ENCODE measurements at regions not wholly inside any gene's neighbourhood (a gene's known extent, or its start where the extent isn't known, plus 50 kb on each side); places are given as distances from the start of the nearest gene placed in this dataset.

- no peak for TF ChIP-seq POLR2AphosphoS5 (IDR thresholded peaks at IDR 0.05; ENCODE audit: low read depth)
- TF ChIP-seq SPI1 (IDR thresholded peaks at IDR 0.05; ENCODE audit: borderline replicate concordance, low read depth) = no peak
- no peak for TF ChIP-seq CTCF (IDR thresholded peaks at IDR 0.05; ENCODE audit: insufficient read depth, low read length)
- no peak for TF ChIP-seq GABPA (IDR thresholded peaks at IDR 0.05; ENCODE audit: low read depth)
- TF ChIP-seq REST (IDR thresholded peaks at IDR 0.05; ENCODE audit: insufficient replicate concordance, low read depth) = no peak
- Histone ChIP-seq H3K27me3 (ENCODE audit: insufficient read depth, poor library complexity, severe bottlenecking) (no peaks in the 10 kb centered on the region), H3K27ac (replicated peaks) (no peak overlapping the region), H3K4me3 (replicated peaks; ENCODE audit: insufficient read depth, low read length) (no peak overlapping the region)
- DNase-seq (ENCODE audit: low read depth in 1 of 2, low spot score in 1 of 2) = no peak
Measured at GRCh38 chr15:62338497-62338896, 173.4 kb upstream of the C2CD4B start.

GRCh38 chr15:62342959-62343358, 177.9 kb upstream of the C2CD4B start:
- no peak for TF ChIP-seq SPI1 (IDR thresholded peaks at IDR 0.05; ENCODE audit: borderline replicate concordance, low read depth)
- TF ChIP-seq POLR2AphosphoS5 (IDR thresholded peaks at IDR 0.05; ENCODE audit: low read depth) = no peak
- TF ChIP-seq REST (IDR thresholded peaks at IDR 0.05; ENCODE audit: insufficient replicate concordance, low read depth) = no peak
- no peak for TF ChIP-seq GABPA (IDR thresholded peaks at IDR 0.05; ENCODE audit: low read depth)
- TF ChIP-seq CTCF (IDR thresholded peaks at IDR 0.05; ENCODE audit: insufficient read depth, low read length) = no peak
- Histone ChIP-seq H3K4me3 (replicated peaks; ENCODE audit: insufficient read depth, low read length) (no peak overlapping the region), H3K27ac (replicated peaks) (no peak overlapping the region), H3K27me3 (ENCODE audit: insufficient read depth, poor library complexity, severe bottlenecking) (no peaks in the 10 kb centered on the region)
- no peak for DNase-seq (ENCODE audit: low read depth in 1 of 2, low spot score in 1 of 2)

GRCh38 chr15:62343397-62343796, 178.3 kb upstream of the C2CD4B start:
- Histone ChIP-seq H3K27me3 (ENCODE audit: insufficient read depth, poor library complexity, severe bottlenecking) (no peaks in the 10 kb centered on the region), H3K27ac (replicated peaks) (no peak overlapping the region), H3K4me3 (replicated peaks; ENCODE audit: insufficient read depth, low read length) (no peak overlapping the region)
- TF ChIP-seq CTCF (IDR thresholded peaks at IDR 0.05; ENCODE audit: insufficient read depth, low read length) = no peak
- TF ChIP-seq REST (IDR thresholded peaks at IDR 0.05; ENCODE audit: insufficient replicate concordance, low read depth) = no peak
- no peak for TF ChIP-seq GABPA (IDR thresholded peaks at IDR 0.05; ENCODE audit: low read depth)
- no peak for TF ChIP-seq POLR2AphosphoS5 (IDR thresholded peaks at IDR 0.05; ENCODE audit: low read depth)
- no peak for TF ChIP-seq SPI1 (IDR thresholded peaks at IDR 0.05; ENCODE audit: borderline replicate concordance, low read depth)
- DNase-seq (ENCODE audit: low read depth in 1 of 2, low spot score in 1 of 2) = no peak
